22Rv1 (cell line): ENCODE measurements at regions not wholly inside any gene's neighbourhood (a gene's known extent, or its start where the extent isn't known, plus 50 kb on each side); places are given as distances from the start of the nearest gene placed in this dataset.

Experiments used
- H3K27ac ChIP-seq: fragments of 450-650 bp; 2 replicates; pipeline ENCODE4 v1.5.1; 2017
- ZFX ChIP-seq: fragments of 450-650 bp; IDR thresholded peaks from 2 replicates; pipeline ENCODE4 v1.6.1; 2017; ENCODE audit warnings: antibody characterized with exemption, borderline replicate concordance
- TF ChIP-seq, protein P1 (sequence below): fragments of 450-650 bp; IDR thresholded peaks from 2 replicates; pipeline ENCODE4 v1.5.1; 2017; ENCODE audit warnings: mild to moderate bottlenecking

DNA sequence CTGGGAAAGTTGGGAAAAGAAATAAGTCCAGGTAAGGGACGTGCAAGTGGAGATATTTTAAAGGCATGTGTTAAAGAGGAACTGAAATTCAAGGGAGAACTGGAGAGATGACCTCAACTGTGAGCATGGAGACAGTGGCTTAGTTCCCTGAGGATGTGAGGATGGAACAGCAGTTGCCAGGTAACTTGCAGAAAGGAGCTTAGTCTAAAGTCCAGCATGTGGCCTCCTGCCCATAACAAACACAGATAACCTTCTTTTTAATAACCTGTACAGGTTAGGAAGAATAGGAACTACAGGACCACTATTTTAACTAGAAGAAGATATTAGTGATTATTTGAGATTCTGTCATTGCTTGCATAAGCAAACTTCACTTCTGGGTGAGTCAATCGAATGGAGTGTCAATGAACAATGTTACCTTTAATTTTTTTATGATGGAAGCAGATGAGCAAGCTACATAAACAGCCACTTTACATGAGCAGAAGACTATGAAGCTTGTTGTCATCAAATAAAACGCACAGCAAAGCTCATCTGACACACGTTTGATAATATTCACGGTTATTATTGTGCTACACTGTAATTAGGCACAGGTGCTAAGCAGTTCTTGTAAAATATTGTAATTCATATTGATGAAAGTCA, 291.7 kb upstream of the DDHD1 start:
- no peak overlapping the region for H3K27ac ChIP-seq
- no peak for TF ChIP-seq ZFX
- TF ChIP-seq, protein P1, sequence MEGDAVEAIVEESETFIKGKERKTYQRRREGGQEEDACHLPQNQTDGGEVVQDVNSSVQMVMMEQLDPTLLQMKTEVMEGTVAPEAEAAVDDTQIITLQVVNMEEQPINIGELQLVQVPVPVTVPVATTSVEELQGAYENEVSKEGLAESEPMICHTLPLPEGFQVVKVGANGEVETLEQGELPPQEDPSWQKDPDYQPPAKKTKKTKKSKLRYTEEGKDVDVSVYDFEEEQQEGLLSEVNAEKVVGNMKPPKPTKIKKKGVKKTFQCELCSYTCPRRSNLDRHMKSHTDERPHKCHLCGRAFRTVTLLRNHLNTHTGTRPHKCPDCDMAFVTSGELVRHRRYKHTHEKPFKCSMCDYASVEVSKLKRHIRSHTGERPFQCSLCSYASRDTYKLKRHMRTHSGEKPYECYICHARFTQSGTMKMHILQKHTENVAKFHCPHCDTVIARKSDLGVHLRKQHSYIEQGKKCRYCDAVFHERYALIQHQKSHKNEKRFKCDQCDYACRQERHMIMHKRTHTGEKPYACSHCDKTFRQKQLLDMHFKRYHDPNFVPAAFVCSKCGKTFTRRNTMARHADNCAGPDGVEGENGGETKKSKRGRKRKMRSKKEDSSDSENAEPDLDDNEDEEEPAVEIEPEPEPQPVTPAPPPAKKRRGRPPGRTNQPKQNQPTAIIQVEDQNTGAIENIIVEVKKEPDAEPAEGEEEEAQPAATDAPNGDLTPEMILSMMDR: no peak

DNA sequence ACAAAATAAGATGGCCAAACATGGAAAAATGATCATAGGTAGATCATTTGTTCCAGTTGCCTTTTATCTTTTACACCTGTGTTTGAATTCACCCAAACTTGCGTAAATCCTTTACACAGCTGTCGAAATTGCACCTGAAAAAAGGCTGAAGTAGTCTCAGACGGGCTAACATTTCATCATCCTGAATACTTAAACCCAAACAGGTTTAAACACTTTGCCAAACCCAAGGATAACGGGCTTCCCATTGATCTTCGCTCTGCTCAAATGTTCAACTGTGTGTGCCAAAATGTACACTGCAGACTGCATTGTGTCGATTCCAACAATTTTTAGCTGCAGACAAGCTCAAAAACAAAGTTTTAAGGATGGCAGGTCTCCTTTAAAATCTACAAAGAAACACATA, 288.7 kb upstream of the DDHD1 start:
- no peak overlapping the region for H3K27ac ChIP-seq
- TF ChIP-seq, protein P1: no peak
- no peak for TF ChIP-seq ZFX

DNA sequence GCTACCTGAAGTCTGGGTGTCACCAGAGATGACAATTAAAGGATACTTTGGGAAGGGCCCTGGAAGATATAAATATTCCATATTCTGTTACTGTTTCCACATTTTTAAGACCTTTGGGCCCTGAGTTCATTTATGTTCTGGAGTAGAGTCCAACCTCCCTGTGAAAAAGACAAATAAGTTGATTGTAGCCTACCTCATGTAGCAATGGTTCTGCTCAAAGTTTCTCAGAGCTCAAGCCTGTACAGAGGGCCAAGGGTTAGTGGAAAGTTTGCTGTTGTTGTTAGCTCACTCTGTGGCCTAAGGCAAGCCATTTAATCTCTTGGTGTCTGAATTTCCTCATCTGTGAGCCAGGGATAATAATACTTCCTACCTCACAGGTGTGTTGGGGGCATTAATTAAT, 284.7 kb upstream of the DDHD1 start:
- TF ChIP-seq, protein P1: no peak
- TF ChIP-seq ZFX: no peak

DNA sequence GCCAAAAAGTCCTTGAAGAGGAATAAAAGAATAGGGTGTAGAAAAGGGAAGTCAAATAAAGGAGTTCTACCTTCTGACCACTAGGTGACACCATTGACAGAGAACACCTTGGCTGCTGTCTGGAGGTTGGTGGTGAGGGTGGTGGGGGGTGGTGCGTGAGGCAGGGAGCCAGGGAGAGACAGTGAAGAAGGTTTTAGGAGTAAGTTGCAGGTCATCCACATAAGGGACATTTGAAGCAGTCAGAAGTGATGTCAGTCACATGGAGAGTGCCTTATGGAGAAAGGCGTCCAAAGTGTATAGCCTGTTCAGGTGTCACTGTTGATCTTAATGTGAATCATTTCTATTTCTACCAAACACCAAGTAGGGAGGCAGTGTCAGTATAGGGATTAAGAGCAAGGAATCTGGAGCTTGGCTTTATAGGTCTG, 279.3 kb upstream of the DDHD1 start:
- TF ChIP-seq, protein P1: peak; percentile 80
- no peak for TF ChIP-seq ZFX
- no peak overlapping the region for H3K27ac ChIP-seq

More for the DNA sequence above, 284.7 kb upstream of the DDHD1 start:
- no peak overlapping the region for H3K27ac ChIP-seq

DNA sequence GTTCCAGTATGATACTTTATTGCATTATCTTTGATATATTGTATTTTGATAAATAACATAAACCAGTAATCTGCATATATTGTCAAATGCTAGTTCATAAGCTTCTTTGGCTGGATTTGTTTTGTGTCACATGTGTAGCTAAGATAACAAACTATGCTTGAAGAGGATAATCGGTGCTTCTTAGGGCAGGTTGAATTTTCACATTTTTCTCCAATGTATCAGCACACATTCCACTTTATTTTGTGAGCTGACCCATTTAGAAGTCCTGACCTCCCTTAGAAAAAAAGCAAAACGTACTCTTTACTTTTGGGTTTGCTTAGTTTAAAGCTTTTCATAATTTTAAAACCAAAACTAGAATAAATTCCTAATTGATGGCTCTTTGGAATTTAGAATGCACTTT, 277.7 kb upstream of the DDHD1 start:
- no peak for TF ChIP-seq ZFX
- TF ChIP-seq, protein P1: no peak
- no peak overlapping the region for H3K27ac ChIP-seq

DNA sequence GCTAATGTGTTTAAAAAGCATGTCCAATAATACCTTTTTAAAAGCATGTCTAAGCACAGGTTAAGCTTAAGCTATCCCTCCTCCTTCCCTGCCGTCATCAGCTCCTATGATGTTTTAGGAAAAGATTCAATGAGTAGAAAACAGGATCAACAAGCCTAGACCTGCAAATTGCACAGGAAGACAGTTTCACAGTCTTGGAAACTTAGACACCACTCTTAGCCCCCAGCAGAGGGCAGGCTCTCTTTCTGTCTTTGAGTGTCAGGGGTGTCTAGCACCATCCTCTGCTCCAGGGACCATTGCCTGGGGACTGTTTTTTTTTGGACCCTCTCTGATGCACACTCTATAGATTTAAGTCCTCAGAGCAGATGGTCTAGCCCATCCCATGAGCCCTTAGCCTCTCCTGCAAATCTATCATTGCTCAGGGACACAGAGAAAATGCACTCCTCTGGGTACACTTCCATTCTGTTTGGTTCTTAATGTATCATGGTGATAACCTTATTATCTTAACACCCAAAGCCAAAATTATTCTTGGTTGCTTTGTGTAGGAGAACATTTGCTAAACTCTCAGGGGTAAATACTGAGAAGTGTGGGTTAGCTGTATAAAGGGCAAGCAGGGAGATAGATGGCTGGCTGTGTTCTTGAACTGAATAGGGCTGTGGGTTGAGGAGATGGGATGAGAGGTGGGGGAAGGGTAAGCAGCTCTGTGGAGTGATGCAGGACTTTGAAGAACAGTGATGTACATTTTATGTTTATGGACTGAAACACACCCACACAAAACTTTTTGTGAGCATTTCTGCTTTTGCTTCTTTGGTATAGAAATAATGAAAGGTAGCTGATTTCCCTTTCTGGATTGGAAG, 259.9 kb upstream of the DDHD1 start:
- no peak for TF ChIP-seq ZFX
- TF ChIP-seq, protein P1: peak; percentile 75
- no peak overlapping the region for H3K27ac ChIP-seq

DNA sequence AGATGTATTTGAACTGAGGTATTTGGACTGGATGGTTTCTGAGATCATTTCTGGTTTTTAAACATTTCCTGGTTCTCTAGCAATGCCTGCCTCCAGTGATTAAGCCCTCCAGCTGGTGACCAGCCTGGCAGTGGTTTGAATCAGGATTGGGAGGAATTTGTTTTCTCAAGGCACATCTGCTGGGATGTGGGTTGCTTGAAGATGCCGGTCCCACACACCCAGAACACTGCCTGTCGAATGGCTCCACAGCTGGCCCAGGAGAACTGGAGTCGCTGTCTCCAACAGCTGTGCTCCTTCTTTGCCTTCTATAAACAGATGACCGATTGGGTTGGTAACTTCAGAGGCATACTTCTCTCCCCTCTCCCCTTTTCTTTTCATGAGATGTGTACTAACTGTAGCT, 258.0 kb upstream of the DDHD1 start:
- TF ChIP-seq, protein P1: no peak
- no peak for TF ChIP-seq ZFX
- H3K27ac ChIP-seq: no peak overlapping the region
